HEK293 (cell line): ENCODE measurements at regions not wholly inside any gene's neighbourhood (a gene's known extent, or its start where the extent isn't known, plus 50 kb on each side); places are given as distances from the start of the nearest gene placed in this dataset.

Experiments used
- CTCF ChIA-PET: fragments of 350-600 bp; formaldehyde crosslinking; extraction: SDS; loops from one replicate; lab custom pipeline; 2021; ENCODE audit warnings: antibody characterized with exemption; lab: Yijun Ruan, JAX
- POLR2A ChIA-PET: fragments of 300-600 bp; formaldehyde crosslinking; extraction: SDS; loops from one replicate; lab custom pipeline; 2020; ENCODE audit warnings: antibody characterized with exemption, inconsistent platforms; lab: Yijun Ruan, JAX
- H3K27ac ChIP-seq: fragments of 200-500 bp; sonication (Bioruptor generic); 2 replicates; pipeline ENCODE4 v1.5.1; 2014; ENCODE audit warnings: low read depth, low read length, control low read depth, inconsistent platforms; ENCODE audit errors: extremely low read depth
- H3K36me3 ChIP-seq, 2 experiments: fragments of 200-500 bp in 1 of 2; sonication (Bioruptor generic) in 1 of 2; 1 replicate in 1 of 2; 2 replicates in 1 of 2; pipeline ENCODE4 v1.5.1; 2014 to 2017; ENCODE audit warnings: inconsistent platforms in 2 of 2, low read length in 2 of 2; ENCODE audit not compliant: control insufficient read depth in 2 of 2, insufficient read depth in 1 of 2
- H3K4me1 ChIP-seq: fragments of 200-500 bp; sonication (Bioruptor generic); 2 replicates; pipeline ENCODE4 v1.5.1; 2014; ENCODE audit warnings: mild to moderate bottlenecking, low read length, inconsistent platforms; ENCODE audit not compliant: control insufficient read depth, insufficient read depth
- H3K4me3 ChIP-seq: 2 replicates; pipeline ENCODE4 v1.5.1; 2011; ENCODE audit warnings: low read depth, mild to moderate bottlenecking, control low read depth, low read length, moderate library complexity
- H3K9me3 ChIP-seq: fragments of 200-500 bp; sonication (Bioruptor generic); 2 replicates; pipeline ENCODE4 v1.5.1; 2014; ENCODE audit warnings: low read depth, low read length, inconsistent platforms; ENCODE audit not compliant: control insufficient read depth, insufficient read depth
- HOXC10 ChIP-seq: sonication (generic); formaldehyde crosslinking; IDR thresholded peaks from 2 replicates; pipeline ENCODE4 v1.8.1; 2023; ENCODE audit warnings: mild to moderate bottlenecking, missing genetic modification reagents
- KLF10 ChIP-seq: fragments of 450-650 bp; IDR thresholded peaks from 2 replicates; pipeline ENCODE4 v1.5.1; 2018; ENCODE audit warnings: missing biosample characterization, mild to moderate bottlenecking, missing genetic modification characterization
- KLF16 ChIP-seq: fragments of 450-650 bp; formaldehyde crosslinking; IDR thresholded peaks from 2 replicates; pipeline ENCODE4 v1.5.1; 2017; ENCODE audit warnings: missing biosample characterization, missing genetic modification characterization
- MEIS1 ChIP-seq: sonication (generic); formaldehyde crosslinking; IDR thresholded peaks from 2 replicates; pipeline ENCODE4 v1.8.1; 2022; ENCODE audit warnings: missing genetic modification reagents, mild to moderate bottlenecking, borderline replicate concordance
- MYNN ChIP-seq: fragments of 450-650 bp; formaldehyde crosslinking; IDR thresholded peaks from 2 replicates; pipeline ENCODE4 v1.5.1; 2016; ENCODE audit warnings: missing biosample characterization, missing genetic modification characterization, borderline replicate concordance
- ZBTB17 ChIP-seq: fragments of 450-650 bp; formaldehyde crosslinking; IDR thresholded peaks from 2 replicates; pipeline ENCODE4 v1.5.1; 2016; ENCODE audit warnings: missing biosample characterization, missing genetic modification characterization
- ZBTB49 ChIP-seq: fragments of 450-650 bp; formaldehyde crosslinking; IDR thresholded peaks from 2 replicates; pipeline ENCODE4 v1.5.1; 2016; ENCODE audit warnings: missing biosample characterization, missing genetic modification characterization, low read depth
- ZNF121 ChIP-seq: fragments of 450-650 bp; formaldehyde crosslinking; IDR thresholded peaks from 2 replicates; pipeline ENCODE4 v1.5.1; 2016; ENCODE audit warnings: missing biosample characterization, missing genetic modification characterization
- ZNF148 ChIP-seq: fragments of 450-650 bp; formaldehyde crosslinking; IDR thresholded peaks from 2 replicates; pipeline ENCODE4 v1.5.0; 2017; ENCODE audit warnings: missing biosample characterization, missing genetic modification characterization, borderline replicate concordance
- ZNF248 ChIP-seq: fragments of 450-650 bp; formaldehyde crosslinking; IDR thresholded peaks from 2 replicates; pipeline ENCODE4 v1.5.1; 2017; ENCODE audit warnings: missing biosample characterization, missing genetic modification characterization
- ZNF362 ChIP-seq: fragments of 450-650 bp; formaldehyde crosslinking; IDR thresholded peaks from 2 replicates; pipeline ENCODE4 v1.5.1; 2016; ENCODE audit warnings: missing biosample characterization, missing genetic modification characterization
- ZNF394 ChIP-seq: fragments of 450-650 bp; formaldehyde crosslinking; IDR thresholded peaks from 2 replicates; pipeline ENCODE4 v1.5.1; 2016; ENCODE audit warnings: missing biosample characterization, missing genetic modification characterization, mild to moderate bottlenecking, moderate library complexity, borderline replicate concordance
- ZNF544 ChIP-seq: fragments of 450-650 bp; formaldehyde crosslinking; IDR thresholded peaks from 2 replicates; pipeline ENCODE4 v1.5.0; 2017; ENCODE audit warnings: missing biosample characterization, missing genetic modification characterization
- ZNF580 ChIP-seq: fragments of 450-650 bp; formaldehyde crosslinking; IDR thresholded peaks from 2 replicates; pipeline ENCODE4 v1.5.1; 2016; ENCODE audit warnings: missing biosample characterization, missing genetic modification characterization
- ZNF701 ChIP-seq: fragments of 450-650 bp; formaldehyde crosslinking; IDR thresholded peaks from 2 replicates; pipeline ENCODE4 v1.5.1; 2016; ENCODE audit warnings: missing biosample characterization, missing genetic modification characterization
- ZNF785 ChIP-seq: fragments of 450-650 bp; formaldehyde crosslinking; IDR thresholded peaks from 2 replicates; pipeline ENCODE4 v1.5.1; 2016; ENCODE audit warnings: missing biosample characterization, missing genetic modification characterization
- ZNF791 ChIP-seq: fragments of 450-650 bp; formaldehyde crosslinking; IDR thresholded peaks from 2 replicates; pipeline ENCODE4 v1.5.1; 2016; ENCODE audit warnings: missing biosample characterization, missing genetic modification characterization
- ZSCAN30 ChIP-seq: fragments of 450-650 bp; IDR thresholded peaks from 2 replicates; pipeline ENCODE4 v1.5.1; 2018; ENCODE audit warnings: missing biosample characterization, mild to moderate bottlenecking, missing genetic modification characterization, moderate library complexity
- ZSCAN4 ChIP-seq: fragments of 450-650 bp; formaldehyde crosslinking; IDR thresholded peaks from 2 replicates; pipeline ENCODE4 v1.5.1; 2017; ENCODE audit warnings: missing biosample characterization, missing genetic modification characterization

GRCh38 chr1:70895531-70895930 lies 152.1 kb downstream of the PTGER3 start:
- Histone ChIP-seq H3K4me1 (no peaks in the 10 kb centered on the region), H3K36me3 (no peaks in the 10 kb centered on the region), H3K27ac (no peak overlapping the region), H3K9me3 (no peaks in the 10 kb centered on the region), H3K4me3 (no peak overlapping the region)
- ChIA-PET POLR2A (no interaction called here), CTCF (interaction anchor here (1.2 to 2.0 kb wide), 3 partner anchors 11 to 366 kb away, joined by 4 to 8 read pairs (median 4); no protein-coding TSS in a partner anchor)
- TF ChIP-seq HOXC10 (CRISPR knock-in tag), result no peak
- TF ChIP-seq ZBTB49 (tag by site-specific recombination), result no peak
- no peak for TF ChIP-seq ZNF701 (tag by site-specific recombination)
- TF ChIP-seq ZBTB17 (tag by site-specific recombination), result no peak
- no peak for TF ChIP-seq ZNF362 (tag by site-specific recombination)
- TF ChIP-seq ZSCAN30 (tag by site-specific recombination), result no peak
- no peak for TF ChIP-seq KLF16
- no peak for TF ChIP-seq ZNF544 (tag by site-specific recombination)
- no peak for TF ChIP-seq MEIS1 (CRISPR knock-in tag)
- no peak for TF ChIP-seq ZSCAN4 (tag by site-specific recombination)
- TF ChIP-seq ZNF785 (tag by site-specific recombination), result no peak
- TF ChIP-seq ZNF248 (tag by site-specific recombination), result no peak
- TF ChIP-seq ZNF580 (tag by site-specific recombination), result no peak
- no peak for TF ChIP-seq MYNN (tag by site-specific recombination)
- no peak for TF ChIP-seq ZNF121
- no peak for TF ChIP-seq ZNF394 (tag by site-specific recombination)
- no peak for TF ChIP-seq ZNF791 (tag by site-specific recombination)
- TF ChIP-seq KLF10 (tag by site-specific recombination), result no peak

- Histone ChIP-seq H3K4me3 (no peak overlapping the region), H3K9me3 (no peaks in the 10 kb centered on the region), H3K36me3 (no peaks in the 10 kb centered on the region), H3K4me1 (no peaks in the 10 kb centered on the region), H3K27ac (no peak overlapping the region)
- POLR2A ChIA-PET, result no interaction called here
- TF ChIP-seq ZNF148 (tag by site-specific recombination), result no peak
- CTCF ChIA-PET, result interaction anchor here (1.2 to 2.0 kb wide), 3 partner anchors 11 to 367 kb away, joined by 4 to 8 read pairs (median 4); no protein-coding TSS in a partner anchor
Observed at GRCh38 chr1:70896224-70896623, 151.4 kb downstream of the PTGER3 start.
